HEK293 (cell line): ENCODE measurements at regions not wholly inside any gene's neighbourhood (a gene's known extent, or its start where the extent isn't known, plus 50 kb on each side); places are given as distances from the start of the nearest gene placed in this dataset.

Experiments used
- CTCF ChIA-PET: fragments of 350-600 bp; formaldehyde crosslinking; extraction: SDS; loops from one replicate; lab custom pipeline; 2021; ENCODE audit warnings: antibody characterized with exemption; lab: Yijun Ruan, JAX
- POLR2A ChIA-PET: fragments of 300-600 bp; formaldehyde crosslinking; extraction: SDS; loops from one replicate; lab custom pipeline; 2020; ENCODE audit warnings: antibody characterized with exemption, inconsistent platforms; lab: Yijun Ruan, JAX
- H3K27ac ChIP-seq: fragments of 200-500 bp; sonication (Bioruptor generic); 2 replicates; pipeline ENCODE4 v1.5.1; 2014; ENCODE audit warnings: low read depth, low read length, control low read depth, inconsistent platforms; ENCODE audit errors: extremely low read depth
- H3K36me3 ChIP-seq, 2 experiments: fragments of 200-500 bp in 1 of 2; sonication (Bioruptor generic) in 1 of 2; 1 replicate in 1 of 2; 2 replicates in 1 of 2; pipeline ENCODE4 v1.5.1; 2014 to 2017; ENCODE audit warnings: inconsistent platforms in 2 of 2, low read length in 2 of 2; ENCODE audit not compliant: control insufficient read depth in 2 of 2, insufficient read depth in 1 of 2
- H3K4me1 ChIP-seq: fragments of 200-500 bp; sonication (Bioruptor generic); 2 replicates; pipeline ENCODE4 v1.5.1; 2014; ENCODE audit warnings: mild to moderate bottlenecking, low read length, inconsistent platforms; ENCODE audit not compliant: control insufficient read depth, insufficient read depth
- H3K4me3 ChIP-seq: 2 replicates; pipeline ENCODE4 v1.5.1; 2011; ENCODE audit warnings: low read depth, mild to moderate bottlenecking, control low read depth, low read length, moderate library complexity
- H3K9me3 ChIP-seq: fragments of 200-500 bp; sonication (Bioruptor generic); 2 replicates; pipeline ENCODE4 v1.5.1; 2014; ENCODE audit warnings: low read depth, low read length, inconsistent platforms; ENCODE audit not compliant: control insufficient read depth, insufficient read depth
- IKZF3 ChIP-seq: fragments of 450-650 bp; IDR thresholded peaks from 2 replicates; pipeline ENCODE4 v1.5.0; 2018; ENCODE audit warnings: missing biosample characterization, mild to moderate bottlenecking, missing genetic modification characterization, moderate library complexity
- KLF10 ChIP-seq: fragments of 450-650 bp; IDR thresholded peaks from 2 replicates; pipeline ENCODE4 v1.5.1; 2018; ENCODE audit warnings: missing biosample characterization, mild to moderate bottlenecking, missing genetic modification characterization
- KLF8 ChIP-seq: fragments of 450-650 bp; formaldehyde crosslinking; IDR thresholded peaks from 2 replicates; pipeline ENCODE4 v1.5.1; 2016; ENCODE audit warnings: missing biosample characterization, missing genetic modification characterization
- MYNN ChIP-seq: fragments of 450-650 bp; formaldehyde crosslinking; IDR thresholded peaks from 2 replicates; pipeline ENCODE4 v1.5.1; 2016; ENCODE audit warnings: missing biosample characterization, missing genetic modification characterization, borderline replicate concordance
- OSR2 ChIP-seq: fragments of 450-650 bp; formaldehyde crosslinking; IDR thresholded peaks from 2 replicates; pipeline ENCODE4 v1.5.1; 2016; ENCODE audit warnings: missing biosample characterization, missing genetic modification characterization
- TRIM28 ChIP-seq: IDR thresholded peaks from 2 replicates; pipeline ENCODE4 v1.6.1; 2011; ENCODE audit warnings: low read length, control low read depth, borderline replicate concordance
- TSHZ1 ChIP-seq: fragments of 450-650 bp; formaldehyde crosslinking; IDR thresholded peaks from 2 replicates; pipeline ENCODE4 v1.5.1; 2016; ENCODE audit warnings: missing biosample characterization, missing genetic modification characterization, borderline replicate concordance
- WT1 ChIP-seq: fragments of 450-650 bp; formaldehyde crosslinking; IDR thresholded peaks from 2 replicates; pipeline ENCODE4 v1.5.1; 2016; ENCODE audit warnings: missing biosample characterization, missing genetic modification characterization
- ZBTB17 ChIP-seq: fragments of 450-650 bp; formaldehyde crosslinking; IDR thresholded peaks from 2 replicates; pipeline ENCODE4 v1.5.1; 2016; ENCODE audit warnings: missing biosample characterization, missing genetic modification characterization
- ZEB2 ChIP-seq: fragments of 450-650 bp; formaldehyde crosslinking; IDR thresholded peaks from 2 replicates; pipeline ENCODE4 v1.5.1; 2016; ENCODE audit warnings: missing biosample characterization, missing genetic modification characterization
- ZFHX2 ChIP-seq: fragments of 450-650 bp; formaldehyde crosslinking; conservative IDR thresholded peaks from 2 replicates; pipeline ENCODE4 v1.5.1; 2016; ENCODE audit warnings: missing biosample characterization, missing genetic modification characterization
- ZNF366 ChIP-seq: fragments of 450-650 bp; formaldehyde crosslinking; conservative IDR thresholded peaks from 2 replicates; pipeline ENCODE4 v1.5.1; 2016; ENCODE audit warnings: missing biosample characterization, missing genetic modification characterization
- ZNF416 ChIP-seq: fragments of 450-650 bp; formaldehyde crosslinking; IDR thresholded peaks from 2 replicates; pipeline ENCODE4 v1.5.1; 2016; ENCODE audit warnings: missing biosample characterization, missing genetic modification characterization
- ZNF521 ChIP-seq: fragments of 450-650 bp; formaldehyde crosslinking; IDR thresholded peaks from 2 replicates; pipeline ENCODE4 v1.5.1; 2017; ENCODE audit warnings: missing biosample characterization, mild to moderate bottlenecking, missing genetic modification characterization
- ZNF645 ChIP-seq: fragments of 450-650 bp; formaldehyde crosslinking; IDR thresholded peaks from 2 replicates; pipeline ENCODE4; 2016; ENCODE audit warnings: missing biosample characterization, missing genetic modification characterization
- TF ChIP-seq, protein P1 (sequence below): fragments of 450-650 bp; formaldehyde crosslinking; IDR thresholded peaks from 2 replicates; pipeline ENCODE4 v1.5.1; 2016; ENCODE audit warnings: missing biosample characterization, missing genetic modification characterization
- TF ChIP-seq, protein P2 (sequence below): fragments of 450-650 bp; IDR thresholded peaks from 2 replicates; pipeline ENCODE4 v1.5.1; 2018; ENCODE audit warnings: missing biosample characterization, mild to moderate bottlenecking, missing genetic modification characterization
- TF ChIP-seq, protein P3 (sequence below): fragments of 450-650 bp; formaldehyde crosslinking; IDR thresholded peaks from 2 replicates; pipeline ENCODE4 v1.5.1; 2016; ENCODE audit warnings: missing biosample characterization, missing genetic modification characterization
- TF ChIP-seq, protein P4 (sequence below): fragments of 450-650 bp; formaldehyde crosslinking; IDR thresholded peaks from 2 replicates; pipeline ENCODE4 v1.5.1; 2017; ENCODE audit warnings: missing biosample characterization, missing genetic modification characterization

DNA sequence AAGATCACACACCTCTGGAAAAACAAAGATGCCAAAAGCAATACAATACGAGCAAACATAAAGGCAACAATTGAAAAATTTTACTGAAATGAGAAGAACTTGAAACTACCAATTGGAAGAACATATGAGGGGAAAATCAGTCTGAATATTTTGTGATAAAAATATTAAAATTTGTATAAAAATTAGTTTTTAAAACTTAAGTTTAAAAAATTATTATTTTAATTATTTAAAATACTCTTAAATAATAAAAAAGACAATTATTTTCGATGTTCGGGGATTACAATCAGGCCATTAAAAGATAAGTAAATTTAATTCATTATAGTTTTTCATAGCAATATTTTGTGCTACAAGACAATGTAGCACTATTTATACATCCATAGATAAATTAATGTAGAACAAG is 1239.3 kb downstream of the AMY1C start:
- TF ChIP-seq ZNF645 (no peak), MYNN (no peak)
- Histone ChIP-seq H3K4me3 (no peak overlapping the region), H3K4me1 (no peaks in the 10 kb centered on the region), H3K36me3 (no peaks in the 10 kb centered on the region), H3K27ac (no peak overlapping the region), H3K9me3 (no peaks in the 10 kb centered on the region)
- POLR2A ChIA-PET: no interaction called here
- CTCF ChIA-PET: no interaction called here

GRCh38 chr1:104991702-104992101 is 1242.0 kb downstream of the AMY1C start:
- Histone ChIP-seq H3K27ac (no peak overlapping the region), H3K9me3 (no peaks in the 10 kb centered on the region)
- TF ChIP-seq ZBTB17 (tag by site-specific recombination) (peak; percentile 58; the same call in 1 of the 2 replicates), KLF8 (tag by site-specific recombination) (peak; percentile 41; the same call in 1 of the 2 replicates), IKZF3 (tag by site-specific recombination) (peak; percentile 17; the same call in 1 of the 2 replicates), ZNF366 (tag by site-specific recombination) (peak; percentile 43; the same call in 1 of the 2 replicates), TRIM28 (peak; percentile 54; the same call in 1 of the 2 replicates), WT1 (tag by site-specific recombination) (peak; percentile 67), ZEB2 (tag by site-specific recombination) (peak; percentile 32; the same call in 1 of the 2 replicates), OSR2 (tag by site-specific recombination) (peak; percentile 92), TSHZ1 (tag by site-specific recombination) (peak; percentile 35; the same call in 1 of the 2 replicates), ZNF521 (tag by site-specific recombination) (no peak), ZFHX2 (tag by site-specific recombination) (no peak), ZNF416 (tag by site-specific recombination) (no peak), KLF10 (tag by site-specific recombination) (0 out of 2 replicates have a peak, but pooled peaks have one; percentile 27)
- TF ChIP-seq, protein P1, sequence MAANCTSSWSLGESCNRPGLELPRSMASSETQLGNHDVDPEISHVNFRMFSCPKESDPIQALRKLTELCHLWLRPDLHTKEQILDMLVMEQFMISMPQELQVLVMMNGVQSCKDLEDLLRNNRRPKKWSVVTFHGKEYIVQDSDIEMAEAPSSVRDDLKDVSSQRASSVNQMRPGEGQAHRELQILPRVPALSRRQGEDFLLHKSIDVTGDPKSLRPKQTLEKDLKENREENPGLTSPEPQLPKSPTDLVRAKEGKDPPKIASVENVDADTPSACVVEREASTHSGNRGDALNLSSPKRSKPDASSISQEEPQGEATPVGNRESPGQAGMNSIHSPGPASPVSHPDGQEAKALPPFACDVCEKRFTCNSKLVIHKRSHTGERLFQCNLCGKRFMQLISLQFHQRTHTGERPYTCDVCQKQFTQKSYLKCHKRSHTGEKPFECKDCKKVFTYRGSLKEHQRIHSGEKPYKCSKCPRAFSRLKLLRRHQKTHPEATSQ: no peak
- TF ChIP-seq, protein P2, sequence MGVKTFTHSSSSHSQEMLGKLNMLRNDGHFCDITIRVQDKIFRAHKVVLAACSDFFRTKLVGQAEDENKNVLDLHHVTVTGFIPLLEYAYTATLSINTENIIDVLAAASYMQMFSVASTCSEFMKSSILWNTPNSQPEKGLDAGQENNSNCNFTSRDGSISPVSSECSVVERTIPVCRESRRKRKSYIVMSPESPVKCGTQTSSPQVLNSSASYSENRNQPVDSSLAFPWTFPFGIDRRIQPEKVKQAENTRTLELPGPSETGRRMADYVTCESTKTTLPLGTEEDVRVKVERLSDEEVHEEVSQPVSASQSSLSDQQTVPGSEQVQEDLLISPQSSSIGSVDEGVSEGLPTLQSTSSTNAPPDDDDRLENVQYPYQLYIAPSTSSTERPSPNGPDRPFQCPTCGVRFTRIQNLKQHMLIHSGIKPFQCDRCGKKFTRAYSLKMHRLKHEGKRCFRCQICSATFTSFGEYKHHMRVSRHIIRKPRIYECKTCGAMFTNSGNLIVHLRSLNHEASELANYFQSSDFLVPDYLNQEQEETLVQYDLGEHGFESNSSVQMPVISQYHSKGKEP (tag by site-specific recombination): peak; percentile 48; the same call in 1 of the 2 replicates
- TF ChIP-seq, protein P3, sequence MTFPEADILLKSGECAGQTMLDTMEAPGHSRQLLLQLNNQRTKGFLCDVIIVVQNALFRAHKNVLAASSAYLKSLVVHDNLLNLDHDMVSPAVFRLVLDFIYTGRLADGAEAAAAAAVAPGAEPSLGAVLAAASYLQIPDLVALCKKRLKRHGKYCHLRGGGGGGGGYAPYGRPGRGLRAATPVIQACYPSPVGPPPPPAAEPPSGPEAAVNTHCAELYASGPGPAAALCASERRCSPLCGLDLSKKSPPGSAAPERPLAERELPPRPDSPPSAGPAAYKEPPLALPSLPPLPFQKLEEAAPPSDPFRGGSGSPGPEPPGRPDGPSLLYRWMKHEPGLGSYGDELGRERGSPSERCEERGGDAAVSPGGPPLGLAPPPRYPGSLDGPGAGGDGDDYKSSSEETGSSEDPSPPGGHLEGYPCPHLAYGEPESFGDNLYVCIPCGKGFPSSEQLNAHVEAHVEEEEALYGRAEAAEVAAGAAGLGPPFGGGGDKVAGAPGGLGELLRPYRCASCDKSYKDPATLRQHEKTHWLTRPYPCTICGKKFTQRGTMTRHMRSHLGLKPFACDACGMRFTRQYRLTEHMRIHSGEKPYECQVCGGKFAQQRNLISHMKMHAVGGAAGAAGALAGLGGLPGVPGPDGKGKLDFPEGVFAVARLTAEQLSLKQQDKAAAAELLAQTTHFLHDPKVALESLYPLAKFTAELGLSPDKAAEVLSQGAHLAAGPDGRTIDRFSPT: 0 out of 2 replicates have a peak, but pooled peaks have one; percentile 22
- TF ChIP-seq, protein P4, sequence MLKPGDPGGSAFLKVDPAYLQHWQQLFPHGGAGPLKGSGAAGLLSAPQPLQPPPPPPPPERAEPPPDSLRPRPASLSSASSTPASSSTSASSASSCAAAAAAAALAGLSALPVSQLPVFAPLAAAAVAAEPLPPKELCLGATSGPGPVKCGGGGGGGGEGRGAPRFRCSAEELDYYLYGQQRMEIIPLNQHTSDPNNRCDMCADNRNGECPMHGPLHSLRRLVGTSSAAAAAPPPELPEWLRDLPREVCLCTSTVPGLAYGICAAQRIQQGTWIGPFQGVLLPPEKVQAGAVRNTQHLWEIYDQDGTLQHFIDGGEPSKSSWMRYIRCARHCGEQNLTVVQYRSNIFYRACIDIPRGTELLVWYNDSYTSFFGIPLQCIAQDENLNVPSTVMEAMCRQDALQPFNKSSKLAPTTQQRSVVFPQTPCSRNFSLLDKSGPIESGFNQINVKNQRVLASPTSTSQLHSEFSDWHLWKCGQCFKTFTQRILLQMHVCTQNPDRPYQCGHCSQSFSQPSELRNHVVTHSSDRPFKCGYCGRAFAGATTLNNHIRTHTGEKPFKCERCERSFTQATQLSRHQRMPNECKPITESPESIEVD (tag by site-specific recombination): peak; percentile 84
- TF ChIP-seq, all 188 proteins: peak for 13
- H3K4me3 ChIP-seq: no peak overlapping the region
- H3K4me1 ChIP-seq: no peaks in the 10 kb centered on the region
- no peaks in the 10 kb centered on the region for H3K36me3 ChIP-seq
- POLR2A ChIA-PET: no interaction called here
- CTCF ChIA-PET: no interaction called here
